DND-41 (cell line): ENCODE measurements at regions not wholly inside any gene's neighbourhood (a gene's known extent, or its start where the extent isn't known, plus 50 kb on each side); places are given as distances from the start of the nearest gene placed in this dataset.

ENCODE experiments used
- ATAC-seq: fragments of 200-7000 bp; cut with Tn5 transposase; 3 replicates; pipeline ENCODE4 v1.9.1; 2021; ENCODE audit warnings: low read depth; ENCODE audit not compliant: insufficient read depth
- DNase-seq: peaks from one replicate; pipeline ENCODE4 v3.0.0-alpha.2; 2020
- H2AFZ ChIP-seq: 2 replicates; pipeline ENCODE4 v1.6.0; 2012; ENCODE audit warnings: low read depth, low read length
- H3K27ac ChIP-seq: 2 replicates; pipeline ENCODE4 v1.5.1; 2012; ENCODE audit warnings: low read length, inconsistent platforms
- H3K27me3 ChIP-seq: fragments of 200-600 bp; sonication (generic); 2 replicates; pipeline ENCODE4 v1.6.0; 2012; ENCODE audit warnings: low read length, mild to moderate bottlenecking, inconsistent platforms; ENCODE audit not compliant: insufficient read depth, poor library complexity
- H3K36me3 ChIP-seq: 2 replicates; pipeline ENCODE4 v1.5.1; 2012; ENCODE audit warnings: low read length, inconsistent platforms; ENCODE audit not compliant: insufficient read depth
- H3K4me1 ChIP-seq: 2 replicates; pipeline ENCODE4 v1.5.1; 2012; ENCODE audit warnings: mild to moderate bottlenecking, low read length; ENCODE audit not compliant: insufficient read depth
- H3K4me2 ChIP-seq: 2 replicates; pipeline ENCODE4 v1.6.0; 2012; ENCODE audit warnings: mild to moderate bottlenecking, moderate library complexity, low read length, inconsistent platforms; ENCODE audit not compliant: insufficient read depth
- H3K4me3 ChIP-seq, 2 experiments: fragments of 200-600 bp in 1 of 2; shearing (Covaris generic) in 1 of 2; 2 replicates each; pipeline ENCODE4 v1.5.1; 2012 to 2016; ENCODE audit warnings: inconsistent platforms in 2 of 2, low read length in 2 of 2, mild to moderate bottlenecking in 2 of 2, low read depth in 1 of 2, moderate library complexity in 1 of 2
- H3K79me2 ChIP-seq: 2 replicates; pipeline ENCODE4 v1.6.0; 2012; ENCODE audit warnings: low read length, inconsistent platforms; ENCODE audit not compliant: insufficient read depth
- H3K9ac ChIP-seq: 2 replicates; pipeline ENCODE4 v1.6.0; 2012; ENCODE audit warnings: low read depth, mild to moderate bottlenecking, inconsistent platforms, low read length, moderate library complexity
- H3K9me3 ChIP-seq: 2 replicates; pipeline ENCODE4 v1.5.1; 2012; ENCODE audit warnings: low read length, moderate library complexity, mild to moderate bottlenecking, inconsistent platforms; ENCODE audit not compliant: insufficient read depth, severe bottlenecking
- H4K20me1 ChIP-seq: 2 replicates; pipeline ENCODE4 v1.6.0; 2012; ENCODE audit warnings: low read length; ENCODE audit not compliant: insufficient read depth
- EZH2 ChIP-seq: IDR thresholded peaks from 3 replicates; pipeline ENCODE4 v1.6.1; 2012; ENCODE audit warnings: borderline replicate concordance, low read depth, mild to moderate bottlenecking, moderate library complexity, low read length, inconsistent platforms; ENCODE audit not compliant: severe bottlenecking
- TF ChIP-seq, protein P1 (sequence below): IDR thresholded peaks from 2 replicates; pipeline ENCODE4 v1.5.1; 2012; ENCODE audit warnings: borderline replicate concordance, low read length, moderate library complexity, mild to moderate bottlenecking; ENCODE audit not compliant: poor library complexity, severe bottlenecking; ENCODE audit errors: extremely low read depth

DNA sequence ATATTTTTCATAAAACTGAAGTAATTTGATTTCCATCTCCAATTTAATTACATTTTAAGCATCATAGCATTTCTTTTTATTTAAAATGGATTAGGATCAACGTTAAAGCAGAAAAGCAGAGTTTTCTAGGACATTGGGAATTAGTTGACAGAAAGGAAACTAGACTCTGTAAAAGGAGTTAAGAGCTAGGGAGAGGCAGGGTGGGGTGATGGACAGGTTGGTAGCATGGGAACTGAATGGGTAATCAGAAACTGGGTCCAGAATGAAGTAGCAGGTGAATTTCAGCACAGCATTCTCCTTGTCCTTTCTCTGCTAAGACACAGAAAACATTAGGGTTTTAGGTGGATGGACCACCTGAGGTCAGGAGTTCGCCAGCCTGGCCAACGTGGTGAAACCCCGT is 97.6 kb downstream of the ANAPC4 start:
- H2AFZ ChIP-seq = no peak overlapping the region

DNA sequence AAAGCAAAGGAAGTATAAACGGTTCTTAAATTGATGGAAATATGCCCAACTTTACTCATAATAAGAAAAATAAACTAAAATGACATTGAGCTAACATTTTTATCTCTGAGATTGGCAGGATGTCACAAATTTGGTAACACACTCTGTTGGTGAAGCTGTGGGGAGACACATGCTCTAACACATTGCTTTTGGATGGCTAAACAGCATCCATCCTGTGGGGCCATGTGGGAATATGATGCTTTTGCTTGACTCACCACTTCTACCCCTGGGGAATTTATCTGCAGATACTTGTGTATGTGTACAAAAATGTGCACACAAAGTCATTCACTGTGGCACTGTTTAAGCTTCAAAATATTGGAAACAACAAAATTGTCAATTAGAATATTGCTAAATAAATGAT is 100.2 kb downstream of the ANAPC4 start:
- no peaks in the 10 kb centered on the region for H3K9me3 ChIP-seq
- no peak overlapping the region for H2AFZ ChIP-seq
- H3K4me1 ChIP-seq = no peaks in the 10 kb centered on the region
- ATAC-seq (no peak), DNase-seq (no peak)
- H3K9ac ChIP-seq = no peak overlapping the region
- H3K4me3 ChIP-seq = no peak overlapping the region
- H3K27ac ChIP-seq = no peak overlapping the region
- no peaks in the 10 kb centered on the region for H3K79me2 ChIP-seq
- no peaks in the 10 kb centered on the region for H4K20me1 ChIP-seq
- no peaks in the 10 kb centered on the region for H3K36me3 ChIP-seq
- TF ChIP-seq EZH2 = no peak
- TF ChIP-seq, protein P1, sequence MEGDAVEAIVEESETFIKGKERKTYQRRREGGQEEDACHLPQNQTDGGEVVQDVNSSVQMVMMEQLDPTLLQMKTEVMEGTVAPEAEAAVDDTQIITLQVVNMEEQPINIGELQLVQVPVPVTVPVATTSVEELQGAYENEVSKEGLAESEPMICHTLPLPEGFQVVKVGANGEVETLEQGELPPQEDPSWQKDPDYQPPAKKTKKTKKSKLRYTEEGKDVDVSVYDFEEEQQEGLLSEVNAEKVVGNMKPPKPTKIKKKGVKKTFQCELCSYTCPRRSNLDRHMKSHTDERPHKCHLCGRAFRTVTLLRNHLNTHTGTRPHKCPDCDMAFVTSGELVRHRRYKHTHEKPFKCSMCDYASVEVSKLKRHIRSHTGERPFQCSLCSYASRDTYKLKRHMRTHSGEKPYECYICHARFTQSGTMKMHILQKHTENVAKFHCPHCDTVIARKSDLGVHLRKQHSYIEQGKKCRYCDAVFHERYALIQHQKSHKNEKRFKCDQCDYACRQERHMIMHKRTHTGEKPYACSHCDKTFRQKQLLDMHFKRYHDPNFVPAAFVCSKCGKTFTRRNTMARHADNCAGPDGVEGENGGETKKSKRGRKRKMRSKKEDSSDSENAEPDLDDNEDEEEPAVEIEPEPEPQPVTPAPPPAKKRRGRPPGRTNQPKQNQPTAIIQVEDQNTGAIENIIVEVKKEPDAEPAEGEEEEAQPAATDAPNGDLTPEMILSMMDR = no peak
- H3K4me2 ChIP-seq = no peak overlapping the region
- H3K27me3 ChIP-seq = peaks cover 2% of the 10 kb centered on the region

More for the DNA sequence above, 97.6 kb downstream of the ANAPC4 start:
- Histone ChIP-seq H3K9ac (no peak overlapping the region), H3K79me2 (no peaks in the 10 kb centered on the region), H3K4me2 (no peak overlapping the region), H3K27ac (no peak overlapping the region), H3K27me3 (no peaks in the 10 kb centered on the region), H3K4me3 (no peak overlapping the region), H3K36me3 (no peaks in the 10 kb centered on the region), H3K9me3 (no peaks in the 10 kb centered on the region), H4K20me1 (no peaks in the 10 kb centered on the region), H3K4me1 (no peaks in the 10 kb centered on the region)
- no peak for TF ChIP-seq EZH2
- TF ChIP-seq, protein P1 = no peak
- DNase-seq = no peak
- ATAC-seq = no peak

DNA sequence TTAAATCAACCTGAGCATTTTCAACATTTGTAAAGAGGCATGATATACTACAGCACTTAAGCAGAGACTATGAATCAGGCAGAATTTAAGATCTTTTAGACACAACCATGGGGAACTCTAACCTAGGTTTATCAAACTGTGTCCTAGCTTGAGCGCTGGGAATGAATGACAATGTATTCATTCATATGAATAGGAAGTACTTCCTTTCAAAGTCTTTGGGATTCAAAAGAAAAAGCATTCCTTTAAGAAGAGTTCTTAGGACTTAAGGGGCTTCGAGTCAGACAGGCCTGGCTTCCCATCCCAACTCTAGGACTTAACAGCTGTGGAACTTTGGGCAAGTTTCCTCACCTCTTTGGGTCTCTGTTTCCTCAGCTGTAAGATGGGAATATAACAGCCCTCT is 104.6 kb downstream of the ANAPC4 start:
- no peak overlapping the region for H3K4me3 ChIP-seq
- H3K79me2 ChIP-seq = no peaks in the 10 kb centered on the region
- H3K27me3 ChIP-seq = peaks cover 2% of the 10 kb centered on the region
- ATAC-seq (no peak), DNase-seq (no peak)
- TF ChIP-seq, protein P1 = no peak
- no peak for TF ChIP-seq EZH2
- H3K9me3 ChIP-seq = no peaks in the 10 kb centered on the region
- H3K36me3 ChIP-seq = no peaks in the 10 kb centered on the region
- H3K27ac ChIP-seq = no peak overlapping the region
- H4K20me1 ChIP-seq = no peaks in the 10 kb centered on the region
- no peak overlapping the region for H3K9ac ChIP-seq
- H3K4me1 ChIP-seq = no peaks in the 10 kb centered on the region
- no peak overlapping the region for H2AFZ ChIP-seq
- H3K4me2 ChIP-seq = no peak overlapping the region

DNA sequence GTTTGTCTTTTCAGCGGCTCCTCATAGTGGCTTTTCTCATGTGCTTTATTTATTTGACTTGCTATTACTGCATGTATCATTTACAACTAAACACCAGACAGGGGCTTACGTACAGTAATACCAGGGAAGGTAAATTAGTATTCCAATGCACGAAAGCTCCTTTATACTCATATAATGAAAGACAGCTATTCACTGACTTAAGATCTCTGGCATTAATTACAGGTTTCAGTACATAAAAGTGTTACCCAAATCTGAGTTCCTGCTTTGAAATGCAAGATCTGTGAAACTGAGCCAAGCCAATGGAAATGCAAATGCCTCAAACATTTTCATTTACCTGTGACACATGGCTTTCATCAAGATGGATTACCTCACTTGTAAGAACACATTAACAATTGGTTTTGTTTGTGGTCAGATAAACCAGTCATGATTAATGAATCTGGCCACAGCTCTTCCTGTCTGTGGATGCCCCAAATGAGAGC is 107.2 kb downstream of the ANAPC4 start:
- Histone ChIP-seq H4K20me1 (no peaks in the 10 kb centered on the region), H3K79me2 (no peaks in the 10 kb centered on the region), H3K27me3 (peaks cover 2% of the 10 kb centered on the region), H3K36me3 (no peaks in the 10 kb centered on the region), H3K4me2 (no peak overlapping the region), H3K4me1 (no peaks in the 10 kb centered on the region), H3K9me3 (no peaks in the 10 kb centered on the region), H2AFZ (no peak overlapping the region), H3K4me3 (no peak overlapping the region), H3K27ac (no peak overlapping the region), H3K9ac (no peak overlapping the region)
- DNase-seq (no peak), ATAC-seq (no peak)
- TF ChIP-seq, protein P1 = no peak
- TF ChIP-seq EZH2 = no peak
